Calu3 (cell line): ENCODE measurements at regions not wholly inside any gene's neighbourhood (a gene's known extent, or its start where the extent isn't known, plus 50 kb on each side); places are given as distances from the start of the nearest gene placed in this dataset.

Source experiments
- BruUV-seq: library from RNA; stranded (reverse); fragments of 400-500 nt; replicated peaks from 2 replicates; lab custom pipeline; 2021; lab: Mats Ljungman, UMichigan
- CTCF ChIA-PET: fragments of 300-600 bp; sonication (Branson Sonifier 250); formaldehyde crosslinking; loops from one replicate; lab custom pipeline; 2022; ENCODE audit warnings: antibody characterized with exemption; lab: Charles Lee
- DNase-seq: peaks from one replicate; pipeline ENCODE4 v3.0.0; 2022
- H3K27ac Mint-ChIP-seq: one replicate; pipeline ENCODE4 v1.8.0; 2022; ENCODE audit warnings: mixed read lengths; ENCODE audit not compliant: unreplicated experiment
- H3K27me3 Mint-ChIP-seq: one replicate; pipeline ENCODE4 v1.8.0; 2022; ENCODE audit warnings: mixed read lengths; ENCODE audit not compliant: unreplicated experiment
- H3K36me3 Mint-ChIP-seq: one replicate; pipeline ENCODE4 v1.8.0; 2022; ENCODE audit warnings: mild to moderate bottlenecking, moderate library complexity, mixed read lengths; ENCODE audit not compliant: insufficient read depth, unreplicated experiment
- H3K4me1 Mint-ChIP-seq: one replicate; pipeline ENCODE4 v1.8.0; 2022; ENCODE audit warnings: mild to moderate bottlenecking, low read depth, mixed read lengths; ENCODE audit not compliant: unreplicated experiment
- H3K4me3 Mint-ChIP-seq: one replicate; pipeline ENCODE4 v1.8.0; 2022; ENCODE audit warnings: mild to moderate bottlenecking, low read depth, moderate library complexity, mixed read lengths; ENCODE audit not compliant: unreplicated experiment
- H3K9me3 Mint-ChIP-seq: one replicate; pipeline ENCODE4 v1.8.0; 2022; ENCODE audit warnings: low read depth, mixed read lengths; ENCODE audit not compliant: unreplicated experiment
- CTCF ChIP-seq: fragments of 200-600 bp; IDR thresholded peaks from one replicate; pipeline ENCODE4 v1.8.0; 2022; ENCODE audit warnings: antibody characterized with exemption; ENCODE audit not compliant: unreplicated experiment
- intact Hi-C: fragments of 100-400 bp; cut with micrococcal nuclease; formaldehyde crosslinking; loops from one replicate; pipeline ENCODE4 v1.10.0; 2022; ENCODE audit not compliant: unreplicated experiment

- Mint-ChIP-seq H3K27ac (no peak overlapping the region), H3K9me3 (no peaks in the 10 kb centered on the region), H3K36me3 (no peaks in the 10 kb centered on the region), H3K27me3 (no peaks in the 10 kb centered on the region), H3K4me1 (no peaks in the 10 kb centered on the region), H3K4me3 (no peak overlapping the region)
- CTCF ChIA-PET = no interaction called here
- intact Hi-C loops = no loop called here
- BruUV-seq = no TSS peak
- no peak for TF ChIP-seq CTCF
- no peak for DNase-seq
These were observed 1368.4 kb upstream of the LRRTM1 start for GRCh38 chr2:81672923-81673322.

- TF ChIP-seq CTCF = no peak
- H3K4me3 Mint-ChIP-seq = no peak overlapping the region
- H3K9me3 Mint-ChIP-seq = no peaks in the 10 kb centered on the region
- no peaks in the 10 kb centered on the region for H3K27me3 Mint-ChIP-seq
- H3K27ac Mint-ChIP-seq = no peak overlapping the region
- H3K36me3 Mint-ChIP-seq = no peaks in the 10 kb centered on the region
- intact Hi-C loops = no loop called here
- CTCF ChIA-PET = no interaction called here
- DNase-seq = no peak
- no TSS peak for BruUV-seq
- no peaks in the 10 kb centered on the region for H3K4me1 Mint-ChIP-seq
These were observed 1368.0 kb upstream of the LRRTM1 start for GRCh38 chr2:81672516-81672915.

- BruUV-seq = no TSS peak
- no peak overlapping the region for H3K4me3 Mint-ChIP-seq
- intact Hi-C loops = no loop called here
These were observed 1366.3 kb upstream of the LRRTM1 start for GRCh38 chr2:81670885-81671284.

GRCh38 chr2:81661081-81661480, 1356.5 kb upstream of the LRRTM1 start:
- intact Hi-C loops = no loop called here
- Mint-ChIP-seq H3K36me3 (peaks cover 9% of the 10 kb centered on the region), H3K9me3 (peaks cover 16% of the 10 kb centered on the region), H3K4me1 (peaks cover 20% of the 10 kb centered on the region), H3K4me3 (no peak overlapping the region), H3K27me3 (no peaks in the 10 kb centered on the region), H3K27ac (no peak overlapping the region)
- DNase-seq = no peak
- BruUV-seq = no TSS peak
- CTCF ChIA-PET = no interaction called here
- TF ChIP-seq CTCF = no peak

More at GRCh38 chr2:81670885-81671284, 1366.3 kb upstream of the LRRTM1 start:
- no peaks in the 10 kb centered on the region for H3K27me3 Mint-ChIP-seq
- CTCF ChIA-PET = no interaction called here
- TF ChIP-seq CTCF = no peak
- H3K9me3 Mint-ChIP-seq = no peaks in the 10 kb centered on the region
- H3K36me3 Mint-ChIP-seq = no peaks in the 10 kb centered on the region
- H3K4me1 Mint-ChIP-seq = no peaks in the 10 kb centered on the region
- no peak overlapping the region for H3K27ac Mint-ChIP-seq
- DNase-seq = no peak

GRCh38 chr2:81658227-81658626, 1353.7 kb upstream of the LRRTM1 start:
- H3K4me3 Mint-ChIP-seq = peak overlapping the region; percentile 37
- peak; percentile 39 for DNase-seq
- no TSS peak for BruUV-seq
- peaks cover 9% of the 10 kb centered on the region for H3K36me3 Mint-ChIP-seq
- CTCF ChIA-PET = no interaction called here
- peak overlapping the region; percentile 99 for H3K27ac Mint-ChIP-seq
- no peak for TF ChIP-seq CTCF
- H3K9me3 Mint-ChIP-seq = peaks cover 16% of the 10 kb centered on the region
- H3K27me3 Mint-ChIP-seq = no peaks in the 10 kb centered on the region
- intact Hi-C loops = no loop called here
- H3K4me1 Mint-ChIP-seq = peaks cover 20% of the 10 kb centered on the region
